CD4-positive, alpha-beta T cell treated with Interleukin-2 at 100 ng/mL for 4 hours (primary cell): ENCODE measurements at regions not wholly inside any gene's neighbourhood (a gene's known extent, or its start where the extent isn't known, plus 50 kb on each side); places are given as distances from the start of the nearest gene placed in this dataset.

Experiments used
- DNase-seq: peaks from one replicate; pipeline ENCODE4 v3.0.0-alpha.2; 2020; ENCODE audit warnings: low spot score

DNA sequence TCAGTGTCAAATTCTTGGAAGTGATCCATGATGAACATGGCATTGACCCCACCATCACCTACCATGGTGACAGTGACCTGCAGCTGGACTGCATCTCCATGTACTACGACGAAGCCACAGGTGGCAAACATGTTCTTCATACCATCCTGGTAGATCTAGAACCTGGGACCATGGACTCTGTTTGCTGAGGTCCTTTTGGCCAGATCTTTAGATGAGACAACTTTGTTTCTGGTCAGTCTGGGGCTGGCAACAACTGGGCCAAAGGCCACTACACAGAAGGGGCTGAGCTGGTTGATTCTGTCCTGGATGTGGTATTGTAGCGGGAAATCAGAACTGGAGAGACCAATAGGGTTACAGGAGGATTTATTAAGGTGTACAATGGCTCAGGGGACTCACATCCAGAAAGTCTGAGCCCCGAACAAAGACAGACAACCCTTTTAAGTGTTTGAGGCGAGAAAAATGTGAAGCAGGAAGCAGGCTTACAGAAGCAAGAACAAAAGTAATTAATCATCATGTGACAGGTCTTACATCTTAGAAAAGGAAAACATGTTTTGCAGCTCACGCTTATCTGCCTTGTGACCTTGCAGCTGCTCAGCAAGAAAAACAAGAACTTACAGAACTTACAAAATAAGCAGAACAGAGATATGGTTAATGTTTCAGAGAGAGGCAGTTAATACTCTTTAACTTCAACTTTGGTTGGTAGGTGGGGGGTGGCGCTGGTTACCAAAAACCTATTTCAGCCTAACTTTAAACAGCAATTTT, 58.8 kb upstream of the MOCS1 start:
- no peak for DNase-seq
